HG03460 (cell line): ENCODE measurements at regions not wholly inside any gene's neighbourhood (a gene's known extent, or its start where the extent isn't known, plus 50 kb on each side); places are given as distances from the start of the nearest gene placed in this dataset.

Experiments
- ATAC-seq: cut with Tn5 transposase; IDR thresholded peaks from one replicate; pipeline ENCODE4 v1.9.1; 2021; ENCODE audit not compliant: unreplicated experiment

DNA sequence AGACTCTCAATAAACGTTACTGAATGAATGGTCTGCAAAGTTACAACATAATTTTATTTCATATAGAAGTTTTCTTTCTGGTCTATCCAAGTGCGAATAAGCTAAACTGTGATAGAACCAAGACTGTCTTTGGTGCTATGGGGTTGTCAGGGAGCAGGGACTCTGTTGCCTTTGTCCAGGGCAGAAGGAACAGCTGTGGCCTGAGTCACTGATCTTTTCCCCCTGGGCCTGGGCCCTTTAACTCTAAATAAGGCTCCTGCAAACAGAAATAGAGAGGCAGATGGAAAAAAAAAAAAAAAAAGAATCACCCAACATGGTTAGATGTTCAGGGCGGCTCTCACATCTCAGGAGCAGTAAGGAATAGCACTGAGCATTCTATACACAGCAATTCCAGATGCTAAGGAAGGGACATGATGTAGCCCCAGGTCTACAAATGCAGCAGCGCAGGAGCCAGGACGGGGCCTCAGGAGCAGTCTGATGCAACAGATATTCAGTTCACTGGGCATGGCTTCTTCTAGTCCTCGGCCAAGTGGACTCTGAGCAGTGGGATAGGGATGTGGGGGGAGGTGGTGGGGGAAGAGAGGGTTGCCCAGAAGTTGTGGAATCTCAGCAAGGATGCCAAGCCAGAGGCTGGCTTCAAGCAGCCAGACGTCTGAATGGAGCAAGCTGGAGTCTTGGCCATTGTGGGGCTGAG lies 247.1 kb upstream of the SIX2 start:
- no peak for ATAC-seq

DNA sequence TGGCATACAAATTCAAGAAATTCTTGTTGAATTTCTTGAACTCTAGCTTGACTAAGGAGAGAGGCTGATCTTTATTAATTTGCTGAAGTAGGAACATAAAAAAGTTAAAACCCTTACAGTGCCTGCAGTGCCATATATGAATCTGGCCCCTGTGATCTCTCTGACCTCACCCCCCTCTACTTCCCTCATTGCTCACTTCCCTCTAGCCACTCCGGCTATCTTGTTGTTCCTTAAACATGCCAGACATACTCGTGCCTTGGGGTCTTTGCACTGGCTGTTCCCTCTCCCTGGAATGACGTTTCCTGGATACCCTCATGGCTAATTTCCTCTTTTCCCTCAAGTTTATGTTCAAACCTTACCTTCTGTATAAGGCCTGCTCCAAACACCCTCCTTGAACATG lies 246.3 kb upstream of the SIX2 start:
- ATAC-seq = no peak

DNA sequence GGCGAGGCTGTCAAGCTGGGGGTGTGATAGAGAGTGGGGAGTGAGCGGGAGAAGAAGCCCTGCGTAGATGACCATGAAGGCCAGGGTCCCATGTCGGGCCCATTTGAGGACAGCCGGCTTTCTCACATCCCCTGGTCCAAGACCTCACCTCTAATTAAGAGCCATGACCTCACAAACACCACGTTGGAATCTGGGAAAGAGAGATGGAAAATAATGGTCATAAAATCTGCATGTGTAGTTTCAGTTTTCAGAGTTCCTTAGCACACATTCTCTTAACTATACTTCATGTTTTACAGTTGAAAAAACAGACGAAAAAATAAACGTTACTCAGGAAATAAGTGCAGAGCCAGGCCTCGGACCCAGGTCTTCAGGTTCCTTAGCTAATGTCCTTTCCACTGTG lies 244.8 kb upstream of the SIX2 start:
- ATAC-seq = no peak

DNA sequence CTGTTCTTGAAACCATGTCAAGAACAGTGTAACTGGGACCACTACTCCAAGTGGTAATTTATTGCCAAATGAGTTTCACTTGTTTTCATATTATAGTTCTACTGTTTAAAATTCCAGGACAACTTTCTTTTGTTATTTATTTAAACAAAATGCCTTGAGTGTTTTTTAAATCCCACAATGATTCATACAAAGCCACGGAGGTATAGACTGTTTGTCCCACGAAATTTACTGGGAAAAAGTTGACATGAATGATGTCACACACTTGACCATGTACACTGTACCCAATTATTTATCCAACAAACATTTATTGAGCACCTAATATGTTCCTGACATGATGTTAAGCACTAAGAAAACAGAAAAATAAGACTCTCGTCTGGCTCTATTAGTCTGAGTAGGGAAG lies 243.9 kb upstream of the SIX2 start:
- ATAC-seq = no peak

DNA sequence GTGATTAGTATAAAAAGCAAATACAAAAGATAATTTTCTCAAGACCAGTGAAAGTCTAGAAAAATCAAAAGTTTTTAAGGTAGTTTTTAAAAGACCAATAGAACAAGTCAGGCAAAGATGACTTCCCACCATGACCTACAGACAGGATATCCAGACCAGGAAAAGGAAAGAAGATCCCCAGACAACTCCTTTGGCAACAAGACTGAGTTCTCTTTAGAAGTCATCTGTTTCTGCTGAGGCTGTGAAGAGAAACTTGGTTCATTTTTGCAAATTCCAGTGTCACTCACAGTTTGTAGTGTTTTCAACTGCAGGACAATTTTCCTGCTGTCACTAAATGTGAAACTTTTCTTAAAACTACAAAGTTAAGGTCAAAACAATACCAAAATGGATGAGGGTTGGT lies 240.9 kb upstream of the SIX2 start:
- ATAC-seq = no peak

DNA sequence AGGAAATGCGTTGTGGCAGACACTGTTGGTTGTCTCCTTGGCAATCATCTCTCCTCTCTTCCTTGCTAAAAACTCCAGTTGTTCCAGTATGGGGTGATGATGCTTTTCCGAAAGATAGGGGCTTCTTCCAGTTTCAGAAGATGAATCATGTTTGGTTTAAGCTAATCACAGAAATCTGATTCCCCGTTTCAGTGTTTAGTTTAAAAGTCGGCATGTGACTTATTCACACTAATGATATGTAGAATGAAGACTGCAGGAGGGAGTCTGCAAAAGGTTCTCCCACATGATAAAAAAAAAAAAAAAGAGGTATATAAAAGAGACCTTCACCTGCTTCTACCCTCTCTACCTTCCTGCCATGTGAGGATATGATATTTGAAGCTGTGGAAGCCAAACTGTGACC lies 239.0 kb upstream of the SIX2 start:
- ATAC-seq = no peak

DNA sequence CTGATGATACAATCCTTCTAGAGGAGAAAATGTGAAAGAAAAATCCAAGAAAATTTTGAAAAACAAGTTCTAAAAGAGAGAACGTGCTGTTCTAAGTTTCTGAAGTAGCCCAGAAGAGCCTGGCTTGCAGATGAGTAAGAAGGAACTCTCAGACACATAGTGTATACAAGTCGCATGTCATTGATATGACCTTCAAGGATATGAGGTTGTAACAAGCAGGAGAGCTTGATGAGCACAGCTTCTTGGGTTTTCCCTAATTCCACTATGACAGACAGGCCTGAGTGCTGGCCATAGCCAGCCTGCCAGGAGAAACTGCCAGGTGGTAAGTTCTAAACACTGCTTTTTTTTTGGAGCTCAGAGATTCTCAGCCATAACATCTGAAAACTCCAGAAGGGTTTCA lies 235.7 kb upstream of the SIX2 start:
- ATAC-seq = no peak

DNA sequence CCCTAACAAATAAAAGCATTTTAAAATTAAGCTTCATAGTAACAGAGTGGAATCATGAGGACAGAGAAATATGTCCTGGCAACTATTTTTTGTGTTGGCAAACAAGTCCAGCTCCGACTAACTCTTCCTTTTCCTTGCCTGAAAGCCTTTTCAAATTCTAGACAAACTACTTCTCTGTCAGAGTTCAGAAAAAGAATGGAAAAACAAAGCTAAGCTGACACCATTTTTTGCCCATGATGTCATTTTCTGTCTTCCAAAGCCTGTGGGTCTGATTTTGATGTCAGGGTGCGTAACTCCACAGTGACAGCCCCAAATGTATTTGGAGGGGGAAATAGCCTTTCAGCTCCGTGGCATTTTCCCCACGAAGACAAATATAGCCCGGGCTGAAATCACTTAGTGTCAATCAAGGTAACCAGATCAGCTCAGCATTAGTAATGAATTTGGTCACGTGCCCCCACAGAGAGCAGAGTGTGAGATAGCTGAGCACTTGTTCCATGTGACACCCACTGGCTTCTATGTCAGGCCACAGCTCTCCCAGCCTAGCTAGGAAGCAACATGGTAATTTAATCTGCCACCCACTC lies 233.0 kb upstream of the SIX2 start:
- no peak for ATAC-seq

DNA sequence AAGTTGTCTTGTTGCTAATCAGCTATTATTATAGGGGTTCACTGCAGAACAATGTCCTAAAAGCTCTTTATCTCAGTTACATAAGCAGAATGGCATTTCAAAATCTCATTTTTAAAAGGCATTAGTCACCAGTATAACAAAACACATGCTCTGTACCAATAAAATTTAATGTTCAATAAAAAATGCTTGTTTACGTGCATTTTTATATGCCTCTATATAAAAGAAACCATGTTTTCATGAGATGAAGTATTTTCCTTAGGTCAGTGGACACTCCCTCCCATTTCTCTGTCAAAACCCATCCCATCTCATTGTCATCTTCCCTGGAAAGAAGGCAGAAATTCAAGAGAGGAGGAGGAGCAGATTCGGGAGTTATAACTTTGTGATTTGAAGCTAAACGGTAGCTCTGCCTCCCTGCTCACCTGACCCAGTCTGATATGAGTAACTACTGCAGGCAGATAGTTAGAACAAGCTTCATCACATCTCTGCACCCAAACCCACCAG lies 231.9 kb upstream of the SIX2 start:
- ATAC-seq = no peak

DNA sequence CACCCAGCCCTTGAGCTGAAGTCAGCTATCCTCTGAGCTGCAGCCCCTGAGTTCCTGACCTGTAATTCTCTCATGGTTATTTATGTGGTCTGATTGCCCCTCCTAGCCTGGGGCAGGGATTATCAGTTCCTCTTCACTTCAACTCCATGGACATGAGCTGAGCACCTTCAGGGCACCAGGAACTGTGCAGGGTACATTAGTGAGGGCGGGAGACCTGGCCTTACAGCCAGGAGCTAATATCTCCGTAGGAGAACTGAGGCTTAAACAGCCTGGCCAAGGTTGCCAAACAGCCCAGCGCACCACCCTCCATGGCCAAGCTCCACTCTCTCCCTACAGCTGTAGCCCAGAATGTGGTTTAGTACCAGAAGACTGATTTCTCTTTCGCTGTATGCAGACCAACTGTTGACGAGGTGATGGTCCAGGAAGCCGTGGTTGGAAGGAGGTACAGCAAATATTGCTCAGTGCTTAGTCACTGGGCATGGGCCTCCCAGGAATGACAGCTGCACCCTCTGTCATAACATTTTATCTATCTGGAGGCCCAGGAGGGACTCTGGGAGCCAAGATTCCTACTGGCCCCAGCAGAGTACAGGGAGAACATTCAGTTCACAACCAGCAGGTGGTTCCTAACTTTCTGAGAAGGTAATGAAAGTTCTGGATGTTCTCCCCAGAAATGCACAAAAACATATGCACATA lies 228.7 kb upstream of the SIX2 start:
- no peak for ATAC-seq

DNA sequence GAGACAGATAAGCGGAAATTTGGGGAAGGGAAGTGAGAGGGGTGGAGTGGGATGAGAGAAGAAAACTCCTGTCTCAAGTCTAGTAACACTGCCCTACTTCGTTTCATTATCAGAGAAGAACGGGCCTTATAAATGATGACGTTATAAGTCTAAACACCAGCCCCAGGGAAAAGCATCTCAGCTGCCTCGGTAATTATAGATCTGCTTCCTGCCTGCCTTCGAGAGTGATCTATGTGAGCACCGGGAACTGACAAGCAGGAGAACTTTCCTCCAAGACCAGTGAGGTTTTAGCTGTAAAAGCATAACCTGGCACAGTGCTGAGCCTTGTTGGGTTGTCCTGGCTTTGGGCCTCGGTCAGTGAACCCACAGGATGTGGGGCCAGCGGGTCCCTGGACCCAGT lies 227.9 kb upstream of the SIX2 start:
- no peak for ATAC-seq

DNA sequence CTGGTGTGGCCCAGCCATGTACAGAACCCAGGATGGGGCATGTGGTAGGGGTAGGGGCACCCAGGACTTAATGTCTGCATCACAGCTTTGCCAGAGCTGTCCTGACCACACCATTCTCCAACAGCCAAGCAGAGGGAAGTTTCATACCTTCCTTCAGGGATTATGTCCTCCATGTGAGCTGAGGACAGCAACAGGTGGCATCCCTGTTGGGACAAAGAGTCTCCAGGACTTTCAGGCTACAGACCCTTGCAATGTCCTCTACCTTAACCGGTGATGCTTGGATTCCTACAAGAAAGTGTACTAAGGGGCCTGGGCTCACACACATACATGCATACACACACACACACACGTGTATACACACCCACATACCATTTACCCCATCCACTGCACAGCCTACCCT lies 227.0 kb upstream of the SIX2 start:
- no peak for ATAC-seq

DNA sequence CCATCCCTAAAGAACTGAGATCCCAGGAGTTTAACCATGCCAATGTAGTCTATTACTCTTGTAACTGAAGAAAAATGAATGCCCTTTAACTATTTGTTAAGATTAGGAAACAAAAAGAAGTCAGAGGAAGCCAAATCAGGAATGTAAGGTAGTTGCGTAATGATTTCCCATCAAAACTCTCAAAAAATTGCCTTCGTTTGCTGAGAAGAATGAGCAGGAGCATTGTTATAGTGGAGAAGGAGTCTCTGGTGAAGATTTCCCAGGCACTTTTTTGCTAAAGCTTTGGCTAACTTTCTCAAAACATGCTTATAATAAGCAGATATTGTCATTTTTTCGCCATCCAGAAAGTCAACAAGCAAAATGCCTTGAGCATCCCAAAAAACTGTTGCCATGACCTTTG lies 224.0 kb upstream of the SIX2 start:
- ATAC-seq = no peak

DNA sequence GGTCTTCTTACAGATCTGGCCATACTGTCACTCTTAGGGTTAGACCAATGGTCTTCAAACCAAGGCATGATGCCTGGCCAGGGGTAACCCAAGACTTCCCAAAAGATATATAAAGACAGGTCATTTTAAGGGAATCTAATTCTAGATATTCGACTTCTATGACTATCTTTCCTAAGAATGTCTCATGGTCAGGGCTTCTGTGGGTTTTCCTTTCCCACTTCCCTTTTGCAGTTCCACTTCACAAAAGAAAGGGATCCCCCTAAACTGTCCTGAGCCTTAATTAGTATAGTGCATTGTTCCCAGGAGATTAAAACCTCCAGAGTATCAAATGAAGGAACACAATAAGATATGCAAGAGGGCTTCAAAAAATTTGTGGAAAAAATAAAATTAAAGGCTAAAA lies 223.6 kb upstream of the SIX2 start:
- no peak for ATAC-seq

DNA sequence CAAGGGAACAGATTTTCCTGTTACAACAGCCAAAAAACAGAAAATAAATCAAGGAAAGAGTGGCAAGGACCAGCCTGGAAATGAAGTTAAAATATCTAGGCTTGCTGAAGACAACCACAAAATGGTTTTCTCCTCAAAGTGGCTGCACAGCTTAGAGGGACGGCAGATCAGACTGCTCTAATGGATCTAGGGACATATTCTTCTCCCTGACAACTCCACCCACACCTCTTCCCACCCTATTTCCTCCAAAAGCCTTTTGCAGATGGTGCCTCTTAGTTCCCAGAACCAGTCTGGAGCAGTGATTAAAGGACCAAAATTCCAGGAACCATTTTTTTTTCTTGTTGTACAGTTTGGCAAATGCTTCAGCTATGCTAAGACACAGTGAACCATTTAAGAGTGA lies 220.2 kb upstream of the SIX2 start:
- ATAC-seq = no peak

DNA sequence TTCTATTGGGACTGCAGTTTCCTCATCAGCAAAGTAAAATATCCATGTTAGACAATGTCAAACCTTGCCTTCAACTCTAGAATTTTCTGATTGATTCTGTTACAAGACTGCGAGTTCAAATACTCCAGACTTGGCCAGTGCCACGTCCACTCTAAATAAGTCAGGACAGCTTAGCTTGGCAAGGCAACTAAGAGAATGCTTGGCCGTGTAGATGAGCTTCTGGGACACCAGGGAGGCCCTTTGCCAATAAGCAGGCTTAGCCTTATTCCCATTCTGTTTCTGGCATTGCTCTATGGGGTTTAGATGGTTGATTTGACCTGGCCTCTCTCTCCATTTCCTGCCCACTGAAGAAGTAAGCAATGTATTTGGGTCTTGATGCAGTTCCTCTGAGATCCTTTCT lies 218.1 kb upstream of the SIX2 start:
- ATAC-seq = no peak

DNA sequence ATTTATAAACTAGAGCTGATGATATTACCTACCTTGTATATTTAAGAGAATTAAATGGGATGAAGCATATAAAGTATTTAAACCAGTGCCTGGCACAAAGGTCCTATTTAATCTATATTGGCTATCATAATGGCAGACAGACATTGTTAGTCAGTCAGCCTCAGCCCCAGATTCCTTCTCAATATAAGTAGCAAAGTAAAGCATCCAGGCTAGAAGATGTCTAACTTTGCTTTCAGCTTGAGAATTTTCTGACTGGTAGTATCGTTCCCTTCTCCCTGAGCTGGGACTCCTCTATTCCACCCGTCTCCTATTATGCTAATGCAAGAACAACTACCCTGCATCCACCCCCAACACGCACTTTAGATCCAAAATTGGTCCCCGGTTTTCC lies 215.7 kb upstream of the SIX2 start:
- no peak for ATAC-seq

DNA sequence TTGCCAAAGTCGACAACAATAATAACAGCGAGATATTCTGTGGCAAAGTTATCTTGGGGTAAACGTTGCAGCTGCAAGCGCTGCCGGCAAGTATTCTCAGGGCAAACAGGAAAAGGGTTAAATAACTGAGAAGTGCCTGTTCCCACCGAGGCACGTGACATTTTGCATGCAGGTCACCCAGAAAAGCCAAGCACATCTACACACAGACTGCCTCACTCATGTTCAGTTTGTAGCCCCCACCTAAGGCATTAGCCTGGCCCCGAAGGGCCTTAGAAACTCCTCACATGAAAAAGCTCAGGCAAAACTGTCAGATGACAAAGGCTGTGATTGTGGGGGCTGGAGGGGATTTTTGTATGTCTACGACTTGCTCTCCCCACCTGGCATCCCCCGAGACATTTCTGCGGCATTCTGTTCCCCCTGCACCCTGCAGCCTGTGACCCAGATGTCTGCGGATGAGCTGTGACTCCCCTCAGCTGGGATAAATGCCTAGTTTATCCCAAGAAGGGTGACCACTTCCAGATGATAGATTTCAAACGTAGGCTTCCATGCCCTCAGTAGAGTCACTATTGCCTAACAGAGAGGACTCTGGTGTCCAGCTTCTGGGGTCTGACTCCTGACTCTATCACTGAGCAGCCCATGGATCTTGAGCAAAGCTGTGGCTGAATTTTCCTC lies 215.2 kb upstream of the SIX2 start:
- ATAC-seq = no peak

DNA sequence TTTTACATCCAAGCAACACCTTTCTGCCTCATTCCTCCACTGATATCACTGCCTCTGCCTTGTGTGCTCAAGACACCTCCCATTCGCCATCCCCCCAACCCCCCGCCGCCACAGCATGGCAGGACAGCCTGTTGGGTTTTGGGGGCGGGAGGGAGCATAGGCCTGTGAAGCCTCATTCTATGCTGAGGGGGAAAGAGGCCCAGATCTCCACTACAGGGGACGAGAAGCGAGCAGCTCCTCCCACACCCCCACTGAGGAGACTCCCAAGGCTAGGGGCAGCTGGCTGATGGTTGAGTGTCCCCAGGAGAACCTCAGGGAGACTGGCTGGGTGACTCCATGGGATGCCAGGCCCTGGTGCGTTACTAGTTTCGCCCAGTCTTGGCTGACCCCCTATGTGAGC lies 214.3 kb upstream of the SIX2 start:
- no peak for ATAC-seq

DNA sequence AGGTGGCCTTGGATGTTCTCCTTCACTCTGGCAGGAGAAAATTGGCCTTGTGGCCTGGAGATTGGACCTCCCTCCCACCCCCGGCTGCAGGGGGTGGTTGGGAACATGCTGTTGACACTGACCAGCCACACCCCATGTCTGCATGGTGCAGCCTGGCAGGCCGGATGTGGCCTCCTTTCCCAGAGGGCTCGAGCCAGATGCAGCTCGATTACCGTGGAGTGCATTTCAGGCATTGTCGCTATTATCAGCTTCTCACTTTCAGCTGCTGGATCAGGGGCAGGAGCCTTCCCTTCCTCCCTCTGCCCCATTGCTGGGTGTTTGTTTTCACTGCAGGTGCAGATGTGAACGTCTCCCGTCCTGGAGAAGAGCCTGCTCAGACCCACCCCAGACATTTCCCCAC lies 211.0 kb upstream of the SIX2 start:
- ATAC-seq = no peak

DNA sequence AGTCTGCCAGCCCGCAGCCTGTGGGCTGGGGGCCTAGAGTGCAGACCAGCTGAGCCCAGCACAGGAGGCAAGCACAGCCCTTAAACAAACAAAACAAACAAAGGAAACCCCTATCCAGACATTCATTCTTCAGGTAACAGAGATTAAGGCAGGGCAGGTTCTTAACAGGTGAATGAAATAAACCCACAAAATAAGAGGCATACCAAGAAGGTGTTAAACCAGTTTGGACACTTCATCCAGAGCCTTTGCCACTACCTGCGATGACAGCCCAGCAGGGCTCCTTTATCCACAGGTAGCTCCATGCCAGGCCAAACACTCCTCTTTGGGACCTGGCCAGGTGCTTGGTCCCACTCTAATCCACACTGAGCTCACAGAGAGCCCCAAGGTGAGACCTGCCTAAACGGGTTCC lies 209.7 kb upstream of the SIX2 start:
- ATAC-seq = no peak

DNA sequence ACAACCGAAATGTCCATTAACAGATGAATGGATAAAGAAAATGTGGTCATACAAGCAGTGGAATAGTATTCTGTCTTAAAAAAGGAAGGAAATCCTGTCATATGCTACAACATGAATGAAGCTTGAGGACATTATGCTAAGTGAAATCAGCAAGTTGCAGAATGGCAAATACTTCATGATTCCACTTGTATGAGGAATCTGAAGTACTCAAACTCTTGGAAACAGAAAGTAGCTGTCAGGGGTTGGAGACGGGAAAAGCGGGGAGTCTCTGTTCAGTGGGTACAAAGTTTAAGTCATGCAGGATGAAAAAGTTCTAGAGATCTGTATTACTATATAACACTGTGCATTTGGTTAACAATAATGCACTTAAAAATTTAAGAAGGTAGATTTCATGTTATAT lies 209.0 kb upstream of the SIX2 start:
- ATAC-seq = no peak
